ENCODE measurements at regions not wholly inside any gene's neighbourhood (a gene's known extent, or its start where the extent isn't known, plus 50 kb on each side); places are given as distances from the start of the nearest gene placed in this dataset.

DNA sequence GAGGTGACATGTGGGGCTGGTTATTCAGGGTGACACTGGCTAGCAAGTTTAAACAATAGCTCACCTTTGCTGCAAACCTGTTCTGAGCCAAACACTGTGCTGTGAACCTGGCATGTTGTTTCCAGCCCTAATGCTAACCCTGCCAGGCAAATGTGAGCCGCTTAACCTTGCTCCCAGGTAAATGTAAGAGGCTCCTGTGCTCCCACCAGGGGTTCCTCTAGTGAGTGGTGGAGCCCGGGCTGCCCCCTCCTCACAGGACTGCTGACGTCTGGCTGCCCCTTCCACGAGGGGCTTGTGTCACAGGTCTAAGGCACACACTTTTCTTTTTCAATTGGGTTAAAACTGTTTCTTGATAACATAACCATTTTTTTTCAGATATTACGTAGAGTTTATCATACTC, 223.7 kb downstream of the DCDC2C start:
- no peak for DNase-seq (ENCODE audit: insufficient read length, low spot score)
- TF ChIP-seq, protein P1, sequence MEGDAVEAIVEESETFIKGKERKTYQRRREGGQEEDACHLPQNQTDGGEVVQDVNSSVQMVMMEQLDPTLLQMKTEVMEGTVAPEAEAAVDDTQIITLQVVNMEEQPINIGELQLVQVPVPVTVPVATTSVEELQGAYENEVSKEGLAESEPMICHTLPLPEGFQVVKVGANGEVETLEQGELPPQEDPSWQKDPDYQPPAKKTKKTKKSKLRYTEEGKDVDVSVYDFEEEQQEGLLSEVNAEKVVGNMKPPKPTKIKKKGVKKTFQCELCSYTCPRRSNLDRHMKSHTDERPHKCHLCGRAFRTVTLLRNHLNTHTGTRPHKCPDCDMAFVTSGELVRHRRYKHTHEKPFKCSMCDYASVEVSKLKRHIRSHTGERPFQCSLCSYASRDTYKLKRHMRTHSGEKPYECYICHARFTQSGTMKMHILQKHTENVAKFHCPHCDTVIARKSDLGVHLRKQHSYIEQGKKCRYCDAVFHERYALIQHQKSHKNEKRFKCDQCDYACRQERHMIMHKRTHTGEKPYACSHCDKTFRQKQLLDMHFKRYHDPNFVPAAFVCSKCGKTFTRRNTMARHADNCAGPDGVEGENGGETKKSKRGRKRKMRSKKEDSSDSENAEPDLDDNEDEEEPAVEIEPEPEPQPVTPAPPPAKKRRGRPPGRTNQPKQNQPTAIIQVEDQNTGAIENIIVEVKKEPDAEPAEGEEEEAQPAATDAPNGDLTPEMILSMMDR (IDR thresholded peaks at IDR 0.05; ENCODE audit: insufficient read depth, missing control alignments) = no peak
- no peak for FAIRE-seq

DNA sequence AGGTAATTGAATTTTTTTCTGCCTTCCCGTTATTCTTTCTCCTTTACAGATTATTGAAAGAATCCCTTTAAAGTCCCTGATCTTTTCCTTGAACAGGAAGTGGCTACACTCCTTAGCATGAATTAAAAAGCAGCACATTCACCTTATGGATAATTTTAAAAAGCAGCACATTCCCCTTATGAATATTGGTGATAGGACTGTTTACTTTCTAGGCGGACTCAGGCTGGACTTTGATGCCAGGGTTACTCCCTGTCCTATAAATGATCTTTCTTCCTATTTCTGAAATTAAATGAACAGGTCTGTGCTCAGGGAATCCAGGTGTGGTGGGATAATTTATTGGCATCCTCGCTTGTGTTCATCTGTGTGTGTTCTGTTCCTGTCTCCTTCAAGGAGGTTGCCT, 226.0 kb downstream of the DCDC2C start:
- no peak for DNase-seq (ENCODE audit: insufficient read length, low spot score)
- FAIRE-seq = no peak
- TF ChIP-seq, protein P1 (IDR thresholded peaks at IDR 0.05; ENCODE audit: insufficient read depth, missing control alignments) = no peak

DNA sequence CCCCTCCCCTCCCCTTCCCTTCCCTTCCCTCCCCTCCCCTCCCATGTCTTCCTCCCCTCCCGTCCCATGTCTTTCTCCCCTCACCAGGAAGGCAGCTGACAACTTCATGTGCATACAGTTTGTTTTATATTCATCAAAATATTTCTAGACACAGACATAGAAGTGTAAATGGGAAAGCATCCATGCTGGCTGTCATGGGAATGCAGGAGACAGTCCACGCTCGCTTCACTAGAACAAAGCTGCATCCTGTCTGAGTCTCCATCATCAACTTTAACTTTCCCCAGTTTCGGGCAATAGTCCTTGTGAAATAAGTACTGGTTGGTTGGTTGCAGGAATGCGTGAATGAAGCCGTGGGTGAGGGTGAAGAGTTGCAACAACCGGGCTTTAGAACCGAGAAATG, 226.9 kb downstream of the DCDC2C start:
- TF ChIP-seq, protein P1 (IDR thresholded peaks at IDR 0.05; ENCODE audit: insufficient read depth, missing control alignments) = no peak
- FAIRE-seq (no peak), DNase-seq (ENCODE audit: insufficient read length, low spot score) (no peak)

DNA sequence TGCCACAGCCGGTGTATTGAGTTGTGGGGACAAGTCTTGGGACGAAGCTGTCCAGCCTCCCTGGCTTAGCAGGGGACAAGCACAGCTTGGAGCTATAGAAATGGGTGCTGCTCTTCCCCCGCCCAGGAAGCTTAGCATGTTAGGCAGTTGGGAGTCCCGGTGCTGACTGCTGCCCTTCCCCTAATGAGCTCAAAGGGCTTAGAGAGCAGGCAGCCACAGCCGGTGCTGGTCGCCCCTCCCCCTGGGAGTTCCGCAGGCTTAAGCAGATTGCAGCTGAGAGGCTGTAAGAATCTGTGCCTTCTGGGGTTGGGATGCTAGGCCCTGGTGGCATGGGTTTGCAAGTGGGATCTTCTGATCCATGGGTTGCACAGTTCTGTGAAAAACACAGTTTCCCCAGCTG, 237.3 kb downstream of the DCDC2C start:
- FAIRE-seq = peak; percentile 72
- TF ChIP-seq, protein P1 (IDR thresholded peaks at IDR 0.05; ENCODE audit: insufficient read depth, missing control alignments) = no peak
- DNase-seq (ENCODE audit: insufficient read length, low spot score) = peak; percentile 32

DNA sequence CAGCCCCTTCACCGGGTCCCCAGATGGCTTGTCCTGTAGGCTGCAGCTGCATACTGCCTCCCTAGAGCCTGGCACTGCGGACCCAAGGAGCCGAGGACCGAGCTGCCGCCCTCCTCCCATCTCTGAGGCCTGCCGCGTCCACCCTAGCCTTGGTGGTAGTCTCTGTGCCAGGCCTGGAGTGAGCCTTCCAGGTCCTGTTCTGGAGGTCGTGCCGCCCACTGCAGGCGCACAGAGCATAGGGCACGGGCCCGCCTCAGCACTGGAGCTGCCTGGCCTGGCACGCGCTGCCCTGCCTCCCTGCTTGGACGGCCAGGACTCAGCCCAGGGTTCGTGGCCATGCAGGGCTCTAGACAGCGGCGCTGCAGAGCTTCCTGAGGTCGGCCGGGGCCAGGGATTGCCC, 239.5 kb downstream of the DCDC2C start:
- DNase-seq (ENCODE audit: insufficient read length, low spot score) = no peak
- TF ChIP-seq, protein P1 (IDR thresholded peaks at IDR 0.05; ENCODE audit: insufficient read depth, missing control alignments) = no peak
- no peak for FAIRE-seq

DNA sequence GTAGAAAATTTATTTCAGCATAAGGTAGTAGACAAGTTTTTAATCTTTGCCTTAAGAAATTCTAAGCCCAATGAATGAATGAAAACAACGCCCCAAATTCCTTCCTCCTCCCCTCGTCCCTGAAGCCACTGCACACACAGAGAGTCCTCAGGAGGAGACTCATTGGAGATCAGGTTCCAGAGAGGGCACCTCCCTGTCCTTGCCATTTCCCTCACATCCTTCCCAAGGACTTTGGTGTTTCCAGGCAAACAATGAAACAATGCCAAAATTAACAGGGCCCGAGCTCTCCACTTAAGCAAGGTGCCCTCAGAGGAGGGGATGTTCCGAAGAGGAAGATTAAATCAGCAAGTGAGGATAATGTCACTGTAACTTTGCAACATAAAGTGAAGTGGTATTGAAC, 240.7 kb downstream of the DCDC2C start:
- no peak for DNase-seq (ENCODE audit: insufficient read length, low spot score)
- TF ChIP-seq, protein P1 (IDR thresholded peaks at IDR 0.05; ENCODE audit: insufficient read depth, missing control alignments) = no peak
- no peak for FAIRE-seq

DNA sequence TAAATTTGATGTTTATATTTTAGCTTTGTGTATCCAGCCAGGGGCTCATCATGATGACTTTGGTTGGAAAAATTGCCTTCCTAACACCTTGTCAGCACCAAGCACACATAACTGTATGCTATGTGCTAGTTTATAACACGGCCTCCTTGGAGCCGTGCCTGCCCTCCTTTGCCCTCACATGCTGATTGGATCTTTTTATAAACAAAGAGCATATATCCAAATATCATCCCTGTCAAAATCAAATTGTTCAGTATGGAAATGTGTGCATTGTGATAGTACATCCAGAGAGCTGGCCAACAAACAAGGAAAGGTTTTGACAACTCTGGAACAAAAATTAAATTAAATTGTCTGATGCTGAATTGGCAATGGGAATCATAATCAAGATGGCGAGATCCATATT, 241.5 kb downstream of the DCDC2C start:
- DNase-seq (ENCODE audit: insufficient read length, low spot score) (no peak), FAIRE-seq (no peak)

More for the DNA sequence above, 241.5 kb downstream of the DCDC2C start:
- TF ChIP-seq, protein P1 (IDR thresholded peaks at IDR 0.05; ENCODE audit: insufficient read depth, missing control alignments) = no peak

Data from D721Med (cell line).